T47D (cell line): ENCODE measurements at regions not wholly inside any gene's neighbourhood (a gene's known extent, or its start where the extent isn't known, plus 50 kb on each side); places are given as distances from the start of the nearest gene placed in this dataset.

Experiments
- DNase-seq, 2 experiments: peaks; one replicate each; pipeline versions ENCODE4 v3.0.0 to v3.0.0-alpha.2; 2011 to 2012; ENCODE audit warnings: low read depth in 1 of 2, low spot score in 1 of 2
- JUND ChIP-seq: IDR thresholded peaks from 2 replicates; pipeline ENCODE4 v1.6.1; 2012; ENCODE audit warnings: low read depth
- in situ Hi-C: cut with HindIII; loops from 2 replicates; pipeline ENCODE4 v1.10.0; 2016; ENCODE audit warnings: low sequenced_read_pairs, low pct_unique_long_range_greater_than_20kb

- no peak for DNase-seq
- in situ Hi-C loops = no loop called here
- TF ChIP-seq JUND = no peak
Observed at GRCh38 chr13:47549219-47549752, 451.8 kb downstream of the SUCLA2 start.

GRCh38 chr13:47548294-47548840 lies 452.7 kb downstream of the SUCLA2 start:
- no peak for DNase-seq
- in situ Hi-C loops = no loop called here
- no peak for TF ChIP-seq JUND

- in situ Hi-C loops = no loop called here
- TF ChIP-seq JUND = no peak
- DNase-seq = no peak
Observed at GRCh38 chr13:47546391-47547225, 454.5 kb downstream of the SUCLA2 start.

GRCh38 chr13:47545201-47546024 lies 455.7 kb downstream of the SUCLA2 start:
- in situ Hi-C loops = no loop called here
- TF ChIP-seq JUND = no peak
- DNase-seq = no peak

- DNase-seq = no peak
- TF ChIP-seq JUND = no peak
- in situ Hi-C loops = no loop called here
Observed at GRCh38 chr13:47539317-47539716, 461.8 kb downstream of the SUCLA2 start.

- TF ChIP-seq JUND = no peak
- in situ Hi-C loops = no loop called here
- no peak for DNase-seq
Observed at GRCh38 chr13:47523771-47524170, 477.3 kb downstream of the SUCLA2 start.

GRCh38 chr13:47521890-47522487 lies 479.1 kb downstream of the SUCLA2 start:
- DNase-seq = no peak
- in situ Hi-C loops = no loop called here
- TF ChIP-seq JUND = no peak

GRCh38 chr13:47519626-47520025 lies 481.4 kb downstream of the SUCLA2 start:
- DNase-seq = no peak
- TF ChIP-seq JUND = no peak
- in situ Hi-C loops = no loop called here

GRCh38 chr13:47518530-47518929 lies 482.5 kb downstream of the SUCLA2 start:
- no peak for DNase-seq
- TF ChIP-seq JUND = no peak
- in situ Hi-C loops = no loop called here

- TF ChIP-seq JUND = no peak
- DNase-seq = no peak
- in situ Hi-C loops = no loop called here
Observed at GRCh38 chr13:47511647-47512046, 489.4 kb downstream of the SUCLA2 start.

- no peak for DNase-seq
- in situ Hi-C loops = no loop called here
- TF ChIP-seq JUND = no peak
Observed at GRCh38 chr13:47508527-47509228, 492.4 kb downstream of the SUCLA2 start.

- in situ Hi-C loops = no loop called here
- TF ChIP-seq JUND = no peak
- no peak for DNase-seq
Observed at GRCh38 chr13:47503475-47503874, 497.6 kb downstream of the SUCLA2 start.
